ENCODE measurements at regions not wholly inside any gene's neighbourhood (a gene's known extent, or its start where the extent isn't known, plus 50 kb on each side); places are given as distances from the start of the nearest gene placed in this dataset.
"Not testable (repeated sequence)": the region's sequence is repeated elsewhere in the genome, so short reads cannot be mapped to it uniquely, and the experiment has no call there.

- no peak for DNase-seq
Measured at GRCh38 chr7:46320956-46321355, 399.9 kb upstream of the IGFBP3 start.

GRCh38 chr7:46319841-46320240 is 398.8 kb upstream of the IGFBP3 start:
- DNase-seq, result no peak

- no peak for DNase-seq
Measured at GRCh38 chr7:46318276-46318675, 397.2 kb upstream of the IGFBP3 start.

GRCh38 chr7:46317256-46317655 is 396.2 kb upstream of the IGFBP3 start:
- DNase-seq, result no peak

GRCh38 chr7:46315891-46316290 is 394.8 kb upstream of the IGFBP3 start:
- no peak for DNase-seq

- DNase-seq, result no peak
Measured at GRCh38 chr7:46301677-46302076, 380.6 kb upstream of the IGFBP3 start.

GRCh38 chr7:46297515-46297914 is 376.4 kb upstream of the IGFBP3 start:
- no peak for DNase-seq

- no peak for DNase-seq
Measured at GRCh38 chr7:46296526-46296925, 375.5 kb upstream of the IGFBP3 start.

GRCh38 chr7:46294381-46294780 is 373.3 kb upstream of the IGFBP3 start:
- DNase-seq, result no peak

- no peak for DNase-seq
Measured at GRCh38 chr7:46292741-46293140, 371.7 kb upstream of the IGFBP3 start.

- no peak for DNase-seq
Measured at GRCh38 chr7:46291601-46292150, 370.6 kb upstream of the IGFBP3 start.

- no peak for DNase-seq
Measured at GRCh38 chr7:46291050-46291438, 370.0 kb upstream of the IGFBP3 start.

GRCh38 chr7:46290374-46291049 is 369.4 kb upstream of the IGFBP3 start:
- DNase-seq, result no peak

GRCh38 chr7:46288861-46289260 is 367.8 kb upstream of the IGFBP3 start:
- no peak for DNase-seq

- DNase-seq, result no peak
Measured at GRCh38 chr7:46288010-46288409, 366.9 kb upstream of the IGFBP3 start.

GRCh38 chr7:46286957-46287356 is 365.9 kb upstream of the IGFBP3 start:
- no peak for DNase-seq

GRCh38 chr7:46286356-46286755 is 365.3 kb upstream of the IGFBP3 start:
- DNase-seq, result no peak

- no peak for DNase-seq
Measured at GRCh38 chr7:46285878-46286277, 364.8 kb upstream of the IGFBP3 start.

- DNase-seq, result no peak
Measured at GRCh38 chr7:46283852-46284251, 362.8 kb upstream of the IGFBP3 start.

- DNase-seq, result no peak
Measured at GRCh38 chr7:46282155-46282554, 361.1 kb upstream of the IGFBP3 start.

- no peak for DNase-seq
Measured at GRCh38 chr7:46281071-46281470, 360.0 kb upstream of the IGFBP3 start.

- no peak for DNase-seq
Measured at GRCh38 chr7:46279290-46279689, 358.2 kb upstream of the IGFBP3 start.

- DNase-seq, result no peak
Measured at GRCh38 chr7:46264646-46265045, 343.6 kb upstream of the IGFBP3 start.

- DNase-seq, result not testable (repeated sequence)
Measured at GRCh38 chr7:46261638-46262037, 340.6 kb upstream of the IGFBP3 start.

GRCh38 chr7:46259947-46260346 is 338.9 kb upstream of the IGFBP3 start:
- DNase-seq, result no peak
